HG02973 (cell line): ENCODE measurements at regions not wholly inside any gene's neighbourhood (a gene's known extent, or its start where the extent isn't known, plus 50 kb on each side); places are given as distances from the start of the nearest gene placed in this dataset.
"Not testable (repeated sequence)": the region's sequence is repeated elsewhere in the genome, so short reads cannot be mapped to it uniquely, and the experiment has no call there.

ENCODE experiments used
- ATAC-seq: cut with Tn5 transposase; IDR thresholded peaks from one replicate; pipeline ENCODE4 v1.9.1; 2021; ENCODE audit warnings: moderate library complexity; ENCODE audit not compliant: unreplicated experiment

DNA sequence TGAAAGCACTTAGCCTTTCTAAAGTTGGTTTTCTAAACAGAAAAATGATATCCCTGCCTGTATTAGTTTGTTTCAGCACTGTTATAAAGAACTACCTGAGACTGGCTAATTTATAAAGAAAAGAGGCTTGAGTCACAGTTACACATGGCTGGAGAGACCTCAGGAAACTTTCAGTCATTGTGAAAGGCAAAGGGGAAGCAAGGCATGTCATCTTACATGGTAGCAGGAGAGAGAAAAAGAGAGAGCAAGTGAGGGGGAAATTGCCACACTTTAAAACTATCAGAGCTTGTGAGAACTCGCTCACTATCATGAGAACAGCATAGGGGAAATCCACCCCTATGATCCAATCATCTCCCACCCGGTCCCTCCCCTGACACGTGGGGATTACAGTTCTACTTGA lies 64.9 kb downstream of the FAM170A start:
- ATAC-seq: peak; percentile 58

DNA sequence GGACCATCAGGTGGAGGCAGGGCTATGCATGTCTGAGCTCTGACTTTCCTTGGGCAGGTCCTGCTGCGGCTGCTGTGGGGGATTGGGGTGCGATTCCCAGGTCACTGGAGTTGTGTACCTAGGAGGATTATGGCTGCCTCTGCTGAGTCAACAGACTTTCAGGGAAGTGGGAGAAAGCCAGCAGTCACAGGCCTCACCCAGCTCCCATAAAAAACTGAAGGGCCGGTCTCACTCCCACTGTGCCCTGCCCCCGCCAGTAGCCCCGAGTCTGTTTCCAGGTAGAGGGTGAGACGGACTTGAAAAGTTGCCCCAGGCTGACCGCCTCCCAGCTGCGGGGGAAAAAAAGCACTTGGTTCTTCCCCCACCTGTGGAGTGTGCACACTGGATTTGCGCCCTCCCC lies 76.7 kb downstream of the FAM170A start:
- no peak for ATAC-seq

DNA sequence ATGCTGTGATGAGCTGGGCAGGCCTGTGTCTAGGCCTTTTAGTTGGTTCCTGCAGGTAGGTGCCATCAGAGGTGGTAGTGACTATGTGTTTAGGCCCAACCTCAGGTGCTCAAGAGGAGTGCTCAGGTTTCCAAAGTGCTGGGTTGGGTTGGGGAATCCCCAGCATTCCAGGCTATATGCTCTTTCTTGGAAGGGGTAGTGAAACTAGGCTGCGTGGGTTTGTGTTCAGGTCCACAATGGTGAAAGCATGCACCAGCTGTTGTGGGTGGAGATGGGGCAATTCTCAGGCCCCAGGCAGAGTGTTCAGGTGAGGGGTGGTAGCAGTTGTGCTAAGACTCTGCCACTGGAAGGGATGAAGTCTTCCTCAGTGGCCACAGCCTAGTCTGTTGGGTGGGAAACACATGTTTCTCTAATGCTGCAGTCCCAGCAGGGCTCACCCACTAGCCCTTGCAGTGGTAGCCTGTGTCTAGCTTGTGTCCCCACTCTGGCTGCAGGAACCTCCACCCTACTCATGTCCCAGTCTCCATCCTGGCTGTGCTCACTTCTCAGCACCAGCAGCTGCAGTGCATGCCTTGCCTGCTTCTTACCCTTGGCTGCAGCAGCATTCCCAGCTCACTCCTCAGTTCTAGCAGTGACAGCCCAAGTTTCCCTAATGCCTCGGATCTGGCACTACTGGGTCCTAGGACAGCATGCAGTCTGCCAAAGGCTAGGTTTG lies 78.9 kb downstream of the FAM170A start:
- no peak for ATAC-seq

DNA sequence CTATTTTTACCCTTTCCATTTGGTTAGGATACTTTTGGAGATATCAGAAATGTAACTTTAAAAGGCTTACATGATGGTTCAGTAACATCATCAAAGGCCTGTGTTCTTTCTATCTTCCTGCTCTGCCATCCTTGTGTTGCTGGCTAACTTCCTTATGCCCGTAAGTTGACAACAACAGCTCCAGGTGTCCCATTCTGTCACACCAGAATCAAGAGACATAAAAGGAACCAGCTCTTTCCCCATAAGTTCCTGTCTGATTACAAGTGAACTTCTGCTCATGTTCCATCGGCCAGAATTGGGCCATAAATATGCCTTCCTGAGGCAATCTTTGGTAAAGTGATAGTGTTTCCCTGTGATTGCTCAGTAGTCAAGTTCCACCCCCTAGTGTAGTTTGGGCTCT lies 92.4 kb downstream of the FAM170A start:
- ATAC-seq: no peak

DNA sequence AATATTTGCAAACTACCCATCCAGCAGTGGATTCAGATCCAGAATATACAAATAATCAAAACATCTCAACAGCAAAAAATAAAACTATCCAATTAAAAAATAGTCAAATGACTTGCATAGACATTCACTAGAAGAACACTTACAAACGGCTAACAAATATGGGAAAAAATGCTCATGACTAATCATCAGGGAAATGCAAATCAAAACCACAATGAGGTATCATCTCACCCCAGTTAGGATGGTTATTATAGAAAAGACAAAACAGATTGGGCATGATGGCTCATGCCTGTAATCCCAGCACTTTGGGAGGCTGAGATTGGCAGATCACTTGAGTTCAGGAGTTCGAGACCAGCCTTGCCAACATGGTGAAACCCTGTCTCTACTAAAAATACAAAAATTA lies 95.9 kb downstream of the FAM170A start:
- not testable (repeated sequence) for ATAC-seq

DNA sequence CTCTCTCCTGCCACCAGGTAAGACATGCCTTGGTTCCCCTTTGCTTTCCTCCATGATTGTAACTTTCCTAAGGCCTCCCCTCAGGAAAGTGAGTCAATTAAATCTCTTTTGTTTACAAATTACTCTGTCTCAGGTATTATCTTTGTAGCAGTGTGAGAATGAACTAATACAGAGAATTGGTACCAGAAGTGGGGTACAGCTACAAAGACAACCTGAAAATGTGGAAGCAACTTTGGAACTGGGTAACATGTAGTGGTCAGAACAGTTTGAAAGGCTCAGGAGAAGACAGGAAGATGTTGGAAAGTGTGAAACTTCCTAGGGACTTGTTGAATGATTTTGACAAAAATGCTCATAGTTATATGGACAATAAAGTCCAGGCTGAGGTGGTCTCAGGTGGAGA lies 97.2 kb downstream of the FAM170A start:
- ATAC-seq: no peak

DNA sequence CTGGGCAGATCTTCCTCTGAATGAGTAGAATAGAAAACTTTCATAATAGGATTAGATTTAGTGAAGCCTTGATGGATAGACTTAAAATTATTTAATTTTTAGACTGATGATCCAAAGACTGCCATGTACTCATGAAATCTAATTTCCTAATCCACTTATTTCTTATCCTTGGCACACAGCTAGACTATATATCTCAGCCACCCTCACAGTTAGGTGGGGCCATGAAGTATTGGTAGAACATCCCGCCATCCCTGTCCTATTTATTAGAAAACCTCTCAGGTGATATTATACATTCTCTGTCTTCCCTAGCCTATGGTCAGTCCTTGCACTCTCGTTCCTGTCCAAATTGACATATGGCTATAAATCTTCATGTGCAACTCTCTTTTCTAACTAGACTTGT lies 110.9 kb downstream of the FAM170A start:
- ATAC-seq: no peak

DNA sequence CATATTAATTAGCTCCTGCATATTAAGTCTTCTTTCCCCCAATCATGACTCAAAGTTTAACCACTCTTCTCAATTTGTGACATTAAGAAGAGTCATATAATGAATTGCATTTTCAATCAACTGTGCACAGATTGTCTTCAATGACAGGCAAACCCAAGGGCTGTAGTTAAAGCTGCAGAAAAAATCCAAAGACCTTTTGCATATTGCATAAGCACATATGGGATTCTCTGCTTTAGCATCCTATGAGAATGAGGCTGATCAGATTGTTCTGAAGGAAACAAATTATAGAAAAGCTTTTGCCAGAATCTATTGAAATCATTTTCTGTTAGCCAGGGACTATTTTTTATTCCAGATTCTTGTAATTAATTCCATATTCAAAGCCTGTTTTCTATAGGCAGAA lies 112.3 kb downstream of the FAM170A start:
- no peak for ATAC-seq

DNA sequence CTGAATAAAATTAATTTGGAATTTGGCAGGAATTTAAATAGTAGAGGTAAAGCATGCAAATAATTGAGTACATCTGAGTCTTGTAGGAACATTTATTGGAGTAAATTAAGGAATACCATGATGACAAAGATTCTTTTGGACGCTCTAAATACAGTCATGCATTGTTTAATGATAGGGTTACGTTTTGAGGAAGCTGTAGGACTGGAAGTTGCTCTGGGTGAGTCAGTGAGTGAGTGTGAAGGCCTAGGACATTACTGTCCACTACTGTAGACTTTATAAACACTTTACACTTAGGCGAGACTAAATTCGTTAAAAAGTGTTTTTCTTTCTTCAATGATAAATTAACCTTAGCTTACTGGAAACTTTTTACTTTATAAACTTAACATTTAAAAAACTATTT lies 113.0 kb downstream of the FAM170A start:
- ATAC-seq: no peak

DNA sequence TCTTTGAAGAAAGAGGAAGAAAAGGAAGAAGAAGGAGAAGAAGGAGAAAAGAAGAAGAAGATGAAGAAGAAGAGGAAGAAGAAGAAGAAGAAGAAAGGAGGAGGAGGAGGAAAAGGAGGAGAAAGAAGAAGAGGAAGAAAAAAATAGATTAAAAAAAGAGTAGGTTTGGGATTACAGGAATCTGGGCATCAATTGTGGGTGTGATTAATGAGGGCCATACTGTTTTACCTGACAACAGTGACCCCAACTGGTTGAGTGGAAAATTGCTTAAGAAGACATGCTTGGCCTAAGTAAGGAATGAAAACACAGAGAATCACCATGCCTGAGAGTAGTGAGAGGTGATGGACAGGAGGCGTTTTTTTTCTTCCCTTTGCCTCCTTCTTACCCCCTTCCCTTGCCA lies 114.6 kb downstream of the FAM170A start:
- peak; percentile 83 for ATAC-seq

DNA sequence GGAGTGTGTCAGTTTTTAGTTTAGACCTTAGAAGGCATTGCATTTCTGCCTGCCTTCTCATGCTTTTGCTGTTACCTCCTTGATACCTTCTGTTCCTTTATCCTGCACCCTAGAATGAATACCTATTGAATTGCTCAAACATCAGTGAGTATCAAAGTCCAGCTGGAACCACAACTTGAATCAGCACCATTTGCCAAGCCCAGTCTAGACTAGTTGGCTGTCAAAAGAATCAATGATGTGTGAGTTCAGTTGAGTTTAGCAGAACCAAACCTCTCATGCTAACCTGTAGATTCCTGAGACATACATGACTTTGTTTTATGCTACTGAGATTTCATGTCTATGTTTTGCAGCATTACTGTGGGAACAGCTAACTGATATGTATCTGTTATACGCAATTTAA lies 116.6 kb downstream of the FAM170A start:
- ATAC-seq: no peak

DNA sequence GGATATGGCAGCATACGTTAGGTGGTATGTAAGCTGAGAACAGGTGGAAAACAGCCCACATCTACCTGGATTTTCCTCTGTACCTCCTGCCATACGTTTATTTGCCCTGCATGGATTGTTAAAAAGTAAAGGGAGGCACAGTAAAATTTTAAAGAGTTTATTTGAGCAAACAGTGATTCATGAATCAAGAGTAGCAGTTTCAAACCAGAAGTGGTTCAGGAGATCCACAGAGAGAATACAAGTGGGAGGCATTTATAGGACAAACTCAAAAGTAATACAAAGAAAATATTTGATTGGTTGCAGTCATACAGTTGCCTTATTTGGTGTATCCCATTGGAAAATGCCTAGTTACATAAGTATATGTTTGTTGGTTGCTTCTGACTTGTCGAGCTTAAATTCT lies 117.6 kb downstream of the FAM170A start:
- ATAC-seq: no peak

DNA sequence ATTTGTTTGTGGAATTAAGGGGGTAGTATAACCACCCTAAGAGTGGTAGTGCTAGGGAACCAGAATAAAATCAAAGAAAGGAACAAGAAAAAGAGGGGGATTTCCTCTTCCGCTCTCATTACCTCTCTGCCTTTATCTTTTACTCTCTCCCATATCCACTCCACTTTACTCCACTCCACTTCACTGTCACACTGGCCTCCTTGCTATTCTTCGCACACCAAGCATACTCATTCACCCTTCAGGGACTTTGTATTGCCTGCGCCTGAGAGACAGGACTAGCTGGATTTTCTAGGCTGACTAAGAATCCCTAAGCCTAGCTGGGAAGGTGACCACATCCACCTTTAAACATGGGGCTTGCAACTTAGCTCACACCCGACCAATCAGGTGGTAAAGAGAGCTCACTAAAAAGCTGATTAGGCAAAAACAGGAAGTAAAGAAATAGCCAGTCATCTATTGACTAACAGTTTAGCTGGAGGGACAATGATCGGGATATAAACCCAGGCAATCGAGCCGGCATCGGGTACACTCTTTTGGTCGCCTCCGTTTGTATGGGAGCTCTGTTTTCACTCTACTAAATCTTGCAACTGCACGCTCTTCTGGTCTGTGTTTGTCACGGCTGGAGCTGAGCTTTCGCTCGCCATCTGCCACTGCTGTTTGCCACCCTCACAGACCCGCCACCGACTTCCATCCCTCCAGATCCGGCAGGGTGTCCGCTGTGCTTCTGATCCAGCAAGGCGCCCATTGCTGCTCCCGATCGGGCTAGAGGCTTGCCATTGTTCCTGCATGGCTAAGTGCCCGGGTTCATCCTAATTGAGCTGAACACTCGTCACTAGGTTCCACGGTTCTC lies 121.8 kb downstream of the FAM170A start:
- no peak for ATAC-seq

DNA sequence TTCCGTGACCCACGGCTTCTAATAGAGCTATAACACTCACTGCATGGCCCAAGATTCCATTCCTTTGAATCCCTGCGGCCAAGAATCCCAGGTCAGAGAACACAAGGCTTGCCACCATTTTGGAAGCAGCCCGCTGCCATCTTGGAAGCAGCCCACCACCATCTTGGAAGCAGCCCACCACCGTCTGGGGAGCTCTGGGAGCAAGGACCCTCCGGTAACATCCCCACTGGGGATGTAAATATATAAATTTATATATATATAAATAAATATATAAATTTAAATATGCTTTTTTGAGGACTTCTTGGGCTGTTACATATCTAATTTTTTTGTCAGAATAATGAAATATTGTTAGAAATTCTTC lies 122.4 kb downstream of the FAM170A start:
- ATAC-seq: no peak

DNA sequence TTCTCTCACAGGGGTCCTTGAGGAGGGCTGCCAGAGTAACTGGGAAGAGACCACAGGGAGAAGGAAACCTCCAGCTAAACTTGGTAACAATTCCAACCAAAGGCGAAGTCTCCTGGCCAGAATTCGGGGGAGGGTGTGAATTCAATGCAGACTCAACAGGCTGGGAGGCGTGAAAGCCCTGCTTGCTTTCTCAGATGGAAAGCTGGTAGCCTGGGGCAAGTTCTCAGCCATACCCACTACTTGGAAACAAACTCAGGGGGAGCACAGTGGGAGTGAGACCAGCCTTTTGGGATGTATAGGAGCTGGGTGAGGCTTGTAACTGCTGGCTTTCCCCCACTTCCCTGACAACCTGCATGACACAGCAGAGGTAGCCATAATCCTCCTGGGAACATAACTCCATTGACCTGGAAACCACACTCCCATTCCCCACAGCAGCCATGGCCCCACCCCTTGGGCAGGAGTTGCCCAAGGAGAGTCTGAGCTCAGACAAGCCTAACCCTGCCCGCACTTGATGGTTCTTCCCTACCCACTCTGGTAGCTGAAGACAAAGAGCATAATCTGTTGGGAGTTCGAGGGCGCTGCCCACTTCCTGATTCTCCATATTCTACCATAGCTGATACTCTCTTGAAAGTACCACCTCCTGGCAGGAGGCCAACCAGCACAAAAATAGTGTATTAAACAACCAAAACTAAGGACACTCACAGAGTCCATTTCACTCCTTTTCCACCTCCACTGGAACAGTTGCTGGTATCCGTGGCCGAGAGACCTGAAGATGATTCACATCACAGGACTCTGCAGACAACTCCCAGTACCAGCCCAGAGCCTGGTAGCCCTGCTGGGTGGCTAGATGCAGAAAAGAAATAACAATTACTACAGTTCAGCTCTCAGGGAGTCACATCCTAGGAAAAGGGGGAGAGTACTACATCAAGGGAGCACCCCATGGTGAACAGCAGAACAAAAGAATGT lies 123.8 kb downstream of the FAM170A start:
- no peak for ATAC-seq

DNA sequence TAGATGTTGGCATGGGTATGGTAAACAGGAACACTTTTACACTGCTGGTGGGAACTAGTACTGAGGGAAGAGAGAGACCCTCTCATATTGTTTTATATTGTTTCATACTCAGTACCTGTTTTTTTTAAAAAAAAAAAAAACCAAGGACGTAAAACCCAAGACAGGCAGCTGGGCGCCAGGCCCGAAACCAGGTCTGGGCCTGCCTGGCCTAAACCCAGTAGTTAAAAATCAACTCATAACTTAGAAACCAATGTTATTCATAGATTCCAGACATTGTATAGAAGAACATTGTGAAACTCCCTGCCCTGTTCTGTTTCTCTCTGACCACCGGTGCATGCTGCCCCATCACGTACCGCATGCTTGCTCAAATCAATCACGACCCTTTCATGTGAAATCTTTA lies 125.5 kb downstream of the FAM170A start:
- ATAC-seq: not testable (repeated sequence)

DNA sequence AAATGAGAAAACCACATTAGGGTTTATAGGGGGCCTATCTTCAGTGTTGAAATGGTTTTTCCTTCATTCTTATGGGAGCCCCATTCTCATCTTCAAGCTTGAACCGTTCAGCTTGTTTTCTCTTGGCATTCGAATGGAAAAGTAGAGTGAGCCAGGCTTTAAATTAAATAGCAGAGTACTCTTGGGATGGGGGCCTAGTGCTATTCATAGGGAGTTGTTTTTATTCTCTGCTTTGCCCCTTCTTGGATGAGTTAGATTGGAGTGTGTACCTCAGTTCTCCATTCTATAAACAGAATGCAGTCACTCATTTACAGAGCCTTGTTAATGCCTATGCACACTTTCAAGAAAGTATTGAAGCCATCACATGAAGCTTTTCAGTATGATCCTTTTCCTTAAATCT lies 127.9 kb downstream of the FAM170A start:
- ATAC-seq: no peak

DNA sequence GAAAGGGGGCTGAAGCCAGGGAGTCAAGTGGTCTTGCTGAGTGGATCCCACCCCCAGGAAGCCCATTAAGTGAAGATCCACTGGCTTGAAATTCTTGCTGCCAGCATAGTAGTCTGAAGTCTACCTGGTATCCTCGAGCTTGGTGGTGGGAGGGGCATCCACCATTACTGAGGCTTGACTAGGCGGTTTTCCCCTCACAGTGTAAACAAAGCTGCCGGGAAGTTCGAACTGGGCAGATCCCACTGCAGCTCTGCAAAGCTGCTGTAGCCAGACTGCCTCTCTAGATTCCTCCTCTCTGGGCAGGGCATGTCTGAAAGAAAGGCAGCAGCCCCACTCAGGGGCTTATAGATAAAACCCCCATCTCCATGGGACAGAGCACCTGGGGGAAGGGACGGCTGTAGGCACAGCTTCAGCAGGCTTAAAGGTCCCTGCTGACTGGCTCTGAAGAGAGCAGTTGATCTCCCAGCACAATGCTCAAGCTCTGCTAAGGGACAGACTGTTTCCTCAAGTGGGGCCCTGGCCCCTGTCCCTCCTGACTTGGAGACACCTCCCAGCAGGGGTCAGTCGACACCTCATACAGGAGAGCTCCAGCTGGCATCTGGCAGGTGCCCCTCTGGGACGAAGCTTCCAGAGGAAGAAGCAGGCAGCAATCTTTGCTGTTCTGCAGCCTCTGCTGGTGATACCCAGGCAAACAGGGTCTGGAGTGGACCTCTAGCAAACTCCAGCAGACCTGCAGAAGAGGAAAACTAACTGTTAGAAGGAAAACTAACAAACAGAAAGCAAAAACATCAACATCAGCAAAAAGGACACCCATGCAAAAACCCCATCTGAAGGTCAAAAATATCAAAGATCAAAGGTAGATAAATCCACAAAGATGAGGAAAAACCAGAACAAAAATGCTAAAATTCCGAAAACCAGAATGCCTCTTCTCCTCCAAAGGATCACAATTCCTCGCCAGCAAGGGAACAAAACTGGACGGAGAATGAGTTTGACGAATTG lies 140.6 kb downstream of the FAM170A start:
- ATAC-seq: not testable (repeated sequence)

DNA sequence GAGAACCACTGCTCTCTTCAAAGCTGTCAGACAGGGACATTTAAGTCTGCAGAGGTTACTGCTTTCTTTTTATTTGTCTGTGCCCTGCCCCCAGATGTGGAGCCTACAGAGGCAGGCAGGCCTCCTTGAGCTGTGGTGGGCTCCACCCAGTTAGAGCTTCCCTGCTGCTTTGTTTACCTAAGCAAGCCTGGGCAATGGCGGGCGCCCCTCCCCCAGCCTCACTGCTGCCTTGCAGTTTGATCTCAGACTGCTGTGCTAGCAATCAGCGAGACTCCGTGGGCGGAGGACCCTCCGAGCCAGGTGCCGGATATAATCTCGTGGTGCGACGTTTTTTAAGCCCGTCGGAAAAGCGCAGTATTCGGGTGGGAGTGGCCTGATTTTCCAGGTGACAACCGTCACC lies 150.8 kb downstream of the FAM170A start:
- ATAC-seq: not testable (repeated sequence)

DNA sequence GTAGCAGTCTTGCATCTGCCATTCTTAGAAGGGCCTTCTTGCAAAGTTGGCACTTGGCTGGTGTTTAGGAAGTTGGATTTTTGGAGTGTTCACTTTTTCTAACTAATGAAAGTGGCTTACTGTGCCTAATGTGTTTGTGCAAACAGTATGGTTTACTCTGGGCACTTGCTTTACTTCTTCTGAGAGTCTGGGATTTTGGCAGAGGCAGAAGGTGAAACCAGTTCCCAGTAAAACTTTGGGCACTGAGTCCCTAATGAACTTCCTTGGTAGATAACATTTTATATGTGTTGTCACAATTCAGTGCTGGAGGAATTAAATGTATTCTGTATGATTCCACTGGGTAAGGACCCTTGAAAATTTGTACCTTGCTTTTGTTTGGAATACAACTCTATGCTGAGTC lies 155.7 kb downstream of the FAM170A start:
- ATAC-seq: no peak
